IMR-90 (cell line): ENCODE measurements at regions not wholly inside any gene's neighbourhood (a gene's known extent, or its start where the extent isn't known, plus 50 kb on each side); places are given as distances from the start of the nearest gene placed in this dataset.
"Not testable (repeated sequence)": the region's sequence is repeated elsewhere in the genome, so short reads cannot be mapped to it uniquely, and the experiment has no call there.

ENCODE experiments used
- ATAC-seq: fragments of 200-7000 bp; cut with Tn5 transposase; 2 replicates; pipeline ENCODE4 v1.9.1; 2020; ENCODE audit warnings: low read depth, mild to moderate bottlenecking, moderate library complexity
- BruUV-seq: library from RNA; stranded (reverse); fragments of 400-500 nt; replicated peaks from 2 replicates; lab custom pipeline; 2021; lab: Mats Ljungman, UMichigan
- CTCF ChIA-PET: fragments of 300-600 bp; formaldehyde crosslinking; extraction: SDS; loops from one replicate; lab custom pipeline; 2021; ENCODE audit warnings: antibody characterized with exemption; lab: Yijun Ruan, JAX
- POLR2A ChIA-PET: fragments of 300-600 bp; sonication (Branson Sonifier 250); formaldehyde crosslinking; loops from one replicate; lab custom pipeline; 2022; ENCODE audit warnings: antibody characterized with exemption; ENCODE audit not compliant: unreplicated experiment; lab: Charles Lee
- DNase-seq: peaks from one replicate; pipeline ENCODE4 v3.0.0; 2013
- H2AFZ ChIP-seq: replicated peaks from 2 replicates; pipeline ENCODE3; 2013; ENCODE audit warnings: low read length, mild to moderate bottlenecking; ENCODE audit not compliant: poor library complexity
- H2AK5ac ChIP-seq: 2 replicates; pipeline ENCODE4 v1.6.1; 2013; ENCODE audit warnings: low read depth, low read length, inconsistent platforms
- H2AK9ac ChIP-seq: replicated peaks from 2 replicates; pipeline ENCODE3; 2013; ENCODE audit warnings: mild to moderate bottlenecking, low read depth, low read length, moderate library complexity; ENCODE audit not compliant: poor library complexity
- H2BK120ac ChIP-seq: 2 replicates; pipeline ENCODE4 v1.6.1; 2013; ENCODE audit warnings: low read depth, low read length, inconsistent platforms
- H2BK15ac ChIP-seq: 3 replicates; pipeline ENCODE4 v1.6.1; 2013; ENCODE audit warnings: low read depth, low read length, inconsistent platforms
- H2BK20ac ChIP-seq: 2 replicates; pipeline ENCODE4 v1.6.1; 2013; ENCODE audit warnings: low read depth, mild to moderate bottlenecking, inconsistent platforms, low read length, moderate library complexity
- H2BK5ac ChIP-seq: 2 replicates; pipeline ENCODE4 v1.6.1; 2013; ENCODE audit warnings: mild to moderate bottlenecking, low read depth, low read length, inconsistent platforms; ENCODE audit not compliant: poor library complexity, severe bottlenecking
- H3K14ac ChIP-seq: replicated peaks from 2 replicates; pipeline ENCODE4 v1.6.1; 2013; ENCODE audit warnings: low read depth, low read length, inconsistent platforms
- H3K18ac ChIP-seq: 2 replicates; pipeline ENCODE4 v1.6.1; 2013; ENCODE audit warnings: low read depth, low read length, control low read depth
- H3K23ac ChIP-seq: 2 replicates; pipeline ENCODE4 v1.6.1; 2013; ENCODE audit warnings: low read depth, low read length, inconsistent platforms
- H3K27ac ChIP-seq: 2 replicates; pipeline ENCODE4 v1.5.1; 2013; ENCODE audit warnings: mild to moderate bottlenecking, control low read depth, low read length; ENCODE audit not compliant: insufficient read depth
- H3K27me3 ChIP-seq: 2 replicates; pipeline ENCODE4 v1.6.1; 2013; ENCODE audit warnings: low read length; ENCODE audit not compliant: control insufficient read depth, insufficient read depth
- H3K36me3 ChIP-seq: 2 replicates; pipeline ENCODE4 v1.6.1; 2013; ENCODE audit warnings: low read length, mixed read lengths; ENCODE audit not compliant: control insufficient read depth, insufficient read depth
- H3K4ac ChIP-seq: 2 replicates; pipeline ENCODE4 v1.6.1; 2013; ENCODE audit warnings: low read depth, low read length, inconsistent platforms
- H3K4me1 ChIP-seq: 2 replicates; pipeline ENCODE4 v1.6.1; 2013; ENCODE audit warnings: low read length, mixed read lengths; ENCODE audit not compliant: control insufficient read depth, insufficient read depth
- H3K4me2 ChIP-seq: 2 replicates; pipeline ENCODE4 v1.6.1; 2013; ENCODE audit warnings: low read depth, mild to moderate bottlenecking, control low read depth, low read length, moderate library complexity
- H3K4me3 ChIP-seq: 2 replicates; pipeline ENCODE4 v1.5.1; 2013; ENCODE audit warnings: low read depth, mild to moderate bottlenecking, control low read depth, low read length, moderate library complexity; ENCODE audit not compliant: insufficient read depth
- H3K56ac ChIP-seq: 2 replicates; pipeline ENCODE4 v1.6.1; 2013; ENCODE audit warnings: low read length, inconsistent platforms; ENCODE audit not compliant: insufficient read depth; ENCODE audit errors: extremely low read depth
- H3K79me1 ChIP-seq, 2 experiments: 2 replicates each; pipeline ENCODE4 v1.6.1; 2013; ENCODE audit warnings: low read length in 2 of 2, inconsistent platforms in 1 of 2, low read depth in 1 of 2
- H3K9ac ChIP-seq: 2 replicates; pipeline ENCODE4 v1.6.1; 2013; ENCODE audit warnings: low read depth, low read length, control low read depth
- H3K9me1 ChIP-seq: 2 replicates; pipeline ENCODE4 v1.6.1; 2013; ENCODE audit warnings: low read length, inconsistent platforms; ENCODE audit not compliant: insufficient read depth
- H3K9me3 ChIP-seq: 2 replicates; pipeline ENCODE4 v1.6.1; 2013; ENCODE audit warnings: low read length; ENCODE audit not compliant: control insufficient read depth, insufficient read depth
- H4K20me1 ChIP-seq: 2 replicates; pipeline ENCODE4 v1.6.1; 2013; ENCODE audit warnings: low read length, inconsistent platforms; ENCODE audit not compliant: insufficient read depth
- H4K5ac ChIP-seq: 2 replicates; pipeline ENCODE4 v1.6.1; 2013; ENCODE audit warnings: mild to moderate bottlenecking, low read depth, low read length, control low read depth
- H4K8ac ChIP-seq, 2 experiments: 2 replicates each; pipeline ENCODE4 v1.6.1; 2013; ENCODE audit warnings: low read depth in 2 of 2, low read length in 2 of 2, control low read depth in 1 of 2, inconsistent platforms in 1 of 2
- H4K91ac ChIP-seq: 2 replicates; pipeline ENCODE4 v1.6.1; 2013; ENCODE audit warnings: low read depth, low read length, inconsistent platforms; ENCODE audit not compliant: insufficient read depth
- FOS ChIP-seq: fragments of 150-350 bp; IDR thresholded peaks from 2 replicates; pipeline ENCODE4 v1.6.1; 2016; ENCODE audit warnings: low read depth, low read length
- RAD21 ChIP-seq: IDR thresholded peaks from 2 replicates; pipeline ENCODE4 v1.6.1; 2012; ENCODE audit warnings: low read length, improper control_type of control experiment
- whole genome bisulfite sequencing, 2 experiments: methylation state at CpG; one replicate each; pipeline versions ENCODE4 v1.1.5 to v1.1.7; 2013; ENCODE audit warnings: missing lambda C conversion rate in 2 of 2; ENCODE audit not compliant: insufficient read length in 1 of 2; ENCODE audit errors: extremely low coverage in 2 of 2; 5-methylcytosine and 5-hydroxymethylcytosine counted together
- dilution Hi-C: fragments of 300-500 bp; cut with HindIII; formaldehyde crosslinking; loops from one replicate; pipeline ENCODE4 v1.14.3; 2018; ENCODE audit warnings: low sequenced_read_pairs; ENCODE audit not compliant: unreplicated experiment
- in situ Hi-C: fragments of 300-500 bp; cut with MboI; formaldehyde crosslinking; loops from 3 replicates; pipeline ENCODE4 v1.14.3; 2019; ENCODE audit warnings: low sequenced_read_pairs, inconsistent platforms, mixed read lengths
- intact Hi-C: fragments of 100-400 bp; cut with micrococcal nuclease; formaldehyde crosslinking; loops from 2 replicates; pipeline ENCODE4 v1.10.0; 2022

DNA sequence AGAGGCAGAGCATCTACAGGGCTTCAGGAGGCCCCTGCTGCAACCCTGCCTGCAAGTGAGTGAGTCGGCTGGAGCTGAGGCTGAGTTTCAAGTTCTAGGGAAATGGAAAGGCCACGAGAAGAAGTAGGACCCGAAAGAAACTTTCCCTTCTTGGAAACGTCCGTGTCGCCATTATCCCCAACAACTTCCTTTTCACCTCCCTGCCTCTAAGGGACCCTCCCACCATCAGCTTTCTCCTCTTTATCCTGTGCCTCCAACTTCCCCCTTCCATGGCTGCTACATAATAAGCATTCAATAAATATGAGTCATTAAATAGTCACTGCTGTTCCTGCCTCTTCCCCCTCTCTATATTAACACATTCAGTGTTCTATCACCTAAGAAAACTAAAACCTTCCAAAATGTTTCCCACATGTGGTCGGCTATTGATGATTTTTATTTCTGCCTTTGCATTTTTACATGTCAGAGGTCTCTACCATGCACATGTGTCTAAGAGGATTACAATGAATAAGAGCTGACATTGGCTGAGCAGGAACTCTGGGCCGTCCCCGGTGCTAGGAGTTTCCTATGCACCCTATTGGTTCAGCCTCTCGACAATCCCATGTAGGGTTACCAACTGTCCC is 115.9 kb upstream of the TNRC6C start:
- Histone ChIP-seq H3K27ac (no peak overlapping the region), H3K9me3 (no peaks in the 10 kb centered on the region), H3K56ac (no peak overlapping the region), H2BK120ac (no peak overlapping the region), H3K4me2 (no peak overlapping the region), H3K23ac (no peak overlapping the region), H2BK5ac (no peak overlapping the region), H3K79me1 (no peaks in the 10 kb centered on the region), H3K4ac (no peak overlapping the region), H2BK15ac (no peak overlapping the region), H3K27me3 (peaks cover 8% of the 10 kb centered on the region), H2AFZ (peak overlapping the region; percentile 53), H3K9ac (no peak overlapping the region), H3K4me1 (peaks cover 7% of the 10 kb centered on the region), H2AK9ac (no peak overlapping the region), H3K14ac (no peak overlapping the region), H4K5ac (no peak overlapping the region), H4K91ac (no peak overlapping the region), H2BK20ac (no peak overlapping the region), H3K4me3 (no peak overlapping the region), H4K8ac (no peak overlapping the region), H3K18ac (no peak overlapping the region), H4K20me1 (no peaks in the 10 kb centered on the region), H2AK5ac (no peak overlapping the region; the same call in 1 of the 2 replicates), H3K36me3 (no peaks in the 10 kb centered on the region), H3K9me1 (no peaks in the 10 kb centered on the region)
- ChIA-PET POLR2A (no interaction called here), CTCF (no interaction called here)
- DNase-seq, result peak; percentile 38
- TF ChIP-seq RAD21 (no peak), FOS (peak; percentile 30; the same call in 1 of the 2 replicates)
- intact Hi-C loops, result no loop called here
- WGBS, 2 experiments, result 73% methylated on average over 3 of the region's 10 CpGs; no CpG with 5 or more reads in 1 of the 2 experiments
- ATAC-seq, result peak; percentile 79
- dilution Hi-C loops, result no loop called here
- in situ Hi-C loops, result no loop called here
- no TSS peak for BruUV-seq

GRCh38 chr17:77843255-77843895 is 115.1 kb upstream of the TNRC6C start:
- H3K79me1 ChIP-seq, dilution Hi-C loops, POLR2A ChIA-PET, H4K20me1 ChIP-seq, in situ Hi-C loops, H3K4me3 ChIP-seq, BruUV-seq, H3K4me1 ChIP-seq, H3K18ac ChIP-seq, H2BK5ac ChIP-seq, H4K5ac ChIP-seq, H2BK20ac ChIP-seq, H3K9me3 ChIP-seq, H3K9me1 ChIP-seq, H3K27ac ChIP-seq, H3K4me2 ChIP-seq, H3K56ac ChIP-seq, H2AFZ ChIP-seq, H3K14ac ChIP-seq, H3K4ac ChIP-seq, H3K27me3 ChIP-seq, intact Hi-C loops, H2AK9ac ChIP-seq, CTCF ChIA-PET, H2BK15ac ChIP-seq, H4K8ac ChIP-seq, H4K91ac ChIP-seq, H2AK5ac ChIP-seq, H3K23ac ChIP-seq, H3K36me3 ChIP-seq, ATAC-seq, H3K9ac ChIP-seq, H2BK120ac ChIP-seq: not testable (repeated sequence)
- WGBS, 2 experiments, result no CpG with 5 or more reads among the region's 13 CpGs
- peak; percentile 45 for DNase-seq
